Spleen (tissue), 11 donors: ENCODE measurements at regions not wholly inside any gene's neighbourhood (a gene's known extent, or its start where the extent isn't known, plus 50 kb on each side); places are given as distances from the start of the nearest gene placed in this dataset.

Source experiments
- DNase-seq: peaks from one replicate; pipeline ENCODE4 v3.0.0-alpha.2; 2020
- H3K27ac ChIP-seq, 8 donors: fragments of 200-600 bp; sonication (generic) in 7 of 8; 1 replicate in 4 of 8; 2 replicates in 4 of 8; pipeline versions ENCODE4 v1.5.0 to v1.8.0; 2016 to 2021; ENCODE audit warnings: inconsistent platforms in 4 of 8, mild to moderate bottlenecking in 4 of 8, moderate library complexity in 1 of 8
- H3K27me3 ChIP-seq, 7 donors: fragments of 200-600 bp; sonication (generic) in 6 of 7; replicated peaks in 1 of 7; 1 replicate in 4 of 7; 2 replicates in 3 of 7; pipeline versions ENCODE4 v1.5.0 to v1.8.0; 2016 to 2021; ENCODE audit warnings: inconsistent platforms in 3 of 7, mild to moderate bottlenecking in 1 of 7
- H3K36me3 ChIP-seq, 6 donors: fragments of 200-600 bp; sonication (generic) in 5 of 6; 1 replicate in 4 of 6; 2 replicates in 2 of 6; pipeline versions ENCODE4 v1.5.0 to v1.8.0; 2016 to 2021; ENCODE audit warnings: inconsistent platforms in 2 of 6
- H3K4me1 ChIP-seq, 6 donors: fragments of 200-600 bp; sonication (generic) in 5 of 6; 1 replicate in 3 of 6; 2 replicates in 3 of 6; pipeline versions ENCODE4 v1.5.0 to v1.8.0; 2016 to 2021; ENCODE audit warnings: inconsistent platforms in 3 of 6
- H3K4me3 ChIP-seq, 8 donors: fragments of 200-600 bp; sonication (generic) in 7 of 8; 1 replicate in 4 of 8; 2 replicates in 4 of 8; pipeline versions ENCODE4 v1.5.0 to v1.8.0; 2016 to 2021; ENCODE audit warnings: inconsistent platforms in 4 of 8, mild to moderate bottlenecking in 4 of 8, moderate library complexity in 2 of 8
- H3K9me3 ChIP-seq, 8 donors: fragments of 200-600 bp; sonication (generic) in 7 of 8; 1 replicate in 4 of 8; 2 replicates in 4 of 8; pipeline versions ENCODE4 v1.5.0 to v1.8.0; 2016 to 2021; ENCODE audit warnings: inconsistent platforms in 4 of 8
- POLR2A ChIP-seq, 3 donors: fragments of 450-650 bp; IDR thresholded peaks; one replicate each; pipeline ENCODE4 v1.5.1; 2017; ENCODE audit warnings: antibody characterized with exemption in 3 of 3, mild to moderate bottlenecking in 1 of 3
- POLR2AphosphoS5 ChIP-seq, 3 donors: sonication (generic); formaldehyde crosslinking; IDR thresholded peaks; one replicate each; pipeline ENCODE4 v1.5.1; 2017; ENCODE audit warnings: antibody characterized with exemption in 3 of 3
- WGBS, 5 donors: extraction: QIAGEN DNeasy Blood & Tissue Kit in 3 of 5; methylation state at CpG; one replicate each; pipeline versions ENCODE4 v1.1.5 to v1.1.7; 2013 to 2018; 5-methylcytosine and 5-hydroxymethylcytosine counted together
- intact Hi-C: fragments of 100-400 bp; cut with DNase I; formaldehyde crosslinking; loops from one replicate; pipeline ENCODE4 v1.15.0; 2023; ENCODE audit warnings: low total_unique reads
- TF ChIP-seq, protein P1 (sequence below), 11 experiments: fragments of 200-600 bp in 7 of 11; fragments of 450-650 bp in 4 of 11; sonication (generic) in 4 of 11; IDR thresholded peaks in 8 of 11; conservative IDR thresholded peaks in 3 of 11; 1 replicate in 7 of 11; 2 replicates in 4 of 11; pipeline versions ENCODE4 v1.4.0 to v1.8.0; 2016 to 2021; ENCODE audit warnings: antibody characterized with exemption in 11 of 11, inconsistent platforms in 4 of 11, mild to moderate bottlenecking in 1 of 11
- donor health status: healthy with polysubstance abuse.
- donor health status: DM: no; HTN: no; CAD: no; lungs with moderate emphysema.
- donor health status: DM: no; HTN: no; CAD: no.
- donor health status: Bipolar disorder and iron deficiency.
- donor health status: healthy.
- donor health status: DM: no; HTN: no; CAD: no.
- donor health status: DM: yes; HTN: yes; CAD: no.

GRCh38 chr1:214106375-214106774 lies 118.6 kb downstream of the PROX1 start:
- WGBS, 5 donors, result 83 to 86% (median 84%) methylated on average over 9 of the region's 9 CpGs
- DNase-seq, result no peak
- Histone ChIP-seq H3K27ac (peak overlapping the region in 5 of 8 donors; percentile 69 to 89 (median 81)), H3K9me3 (peaks cover 0 to 10% (median 0%) of the 10 kb centered on the region in 8 donors), H3K4me3 (no peak overlapping the region), H3K4me1 (peaks cover 0 to 39% (median 2%) of the 10 kb centered on the region in 6 donors), H3K27me3 (peaks cover 0 to 11% (median 0%) of the 10 kb centered on the region in 7 donors), H3K36me3 (no peaks in the 10 kb centered on the region)
- TF ChIP-seq, protein P1, sequence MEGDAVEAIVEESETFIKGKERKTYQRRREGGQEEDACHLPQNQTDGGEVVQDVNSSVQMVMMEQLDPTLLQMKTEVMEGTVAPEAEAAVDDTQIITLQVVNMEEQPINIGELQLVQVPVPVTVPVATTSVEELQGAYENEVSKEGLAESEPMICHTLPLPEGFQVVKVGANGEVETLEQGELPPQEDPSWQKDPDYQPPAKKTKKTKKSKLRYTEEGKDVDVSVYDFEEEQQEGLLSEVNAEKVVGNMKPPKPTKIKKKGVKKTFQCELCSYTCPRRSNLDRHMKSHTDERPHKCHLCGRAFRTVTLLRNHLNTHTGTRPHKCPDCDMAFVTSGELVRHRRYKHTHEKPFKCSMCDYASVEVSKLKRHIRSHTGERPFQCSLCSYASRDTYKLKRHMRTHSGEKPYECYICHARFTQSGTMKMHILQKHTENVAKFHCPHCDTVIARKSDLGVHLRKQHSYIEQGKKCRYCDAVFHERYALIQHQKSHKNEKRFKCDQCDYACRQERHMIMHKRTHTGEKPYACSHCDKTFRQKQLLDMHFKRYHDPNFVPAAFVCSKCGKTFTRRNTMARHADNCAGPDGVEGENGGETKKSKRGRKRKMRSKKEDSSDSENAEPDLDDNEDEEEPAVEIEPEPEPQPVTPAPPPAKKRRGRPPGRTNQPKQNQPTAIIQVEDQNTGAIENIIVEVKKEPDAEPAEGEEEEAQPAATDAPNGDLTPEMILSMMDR (IDR thresholded peaks at IDR 0.05 in 8 of 11, conservative IDR thresholded peaks at IDR 0.05 in 3 of 11), result no peak
- TF ChIP-seq POLR2AphosphoS5 (IDR thresholded peaks at IDR 0.05) (no peak), POLR2A (IDR thresholded peaks at IDR 0.05) (no peak)
- intact Hi-C loops, result no loop called here

DNA sequence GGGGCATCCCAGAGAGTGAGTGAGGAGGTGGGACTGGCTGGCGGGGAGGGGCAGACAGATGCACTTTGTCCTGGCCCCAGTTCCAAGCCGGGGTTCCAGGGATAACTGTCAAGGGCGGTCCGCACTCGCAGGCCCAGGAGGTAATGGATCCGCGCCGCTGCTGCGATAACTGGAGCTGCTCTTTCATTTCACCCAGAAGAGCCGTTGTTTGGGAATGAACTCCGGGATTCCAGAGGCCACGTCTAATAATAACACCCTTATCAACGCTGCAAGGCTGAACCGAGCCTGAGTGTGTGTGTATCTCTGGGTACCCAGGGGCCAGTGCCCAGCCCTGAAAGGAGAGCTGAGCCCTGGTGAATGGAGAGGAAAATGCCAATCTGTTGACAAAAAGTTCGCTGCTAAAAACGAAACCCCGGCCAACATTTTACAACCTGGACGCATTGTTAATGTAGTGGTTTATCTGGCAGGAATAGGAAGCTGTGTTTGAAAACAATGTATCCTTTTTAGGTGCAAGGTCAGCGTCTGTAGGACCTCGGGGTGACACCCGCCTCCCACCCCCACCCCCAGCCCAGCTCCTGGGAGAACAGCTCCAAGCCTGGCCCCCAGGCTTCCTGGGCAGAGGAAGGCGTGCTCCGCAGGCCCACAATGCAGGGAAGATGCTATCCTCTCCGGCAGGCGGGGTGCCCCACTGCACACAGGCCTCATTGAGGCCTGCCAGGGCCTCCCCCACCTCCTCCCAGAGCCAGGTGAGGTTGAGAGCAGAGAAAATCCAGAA lies 119.7 kb downstream of the PROX1 start:
- TF ChIP-seq, protein P1 (IDR thresholded peaks at IDR 0.05 in 8 of 11, conservative IDR thresholded peaks at IDR 0.05 in 3 of 11), result no peak
- peak in 2 of 3 donors; percentile 5 to 46 for TF ChIP-seq POLR2AphosphoS5 (IDR thresholded peaks at IDR 0.05)
- peaks cover 0 to 11% (median 0%) of the 10 kb centered on the region in 7 donors for H3K27me3 ChIP-seq
- H3K4me3 ChIP-seq, result peak overlapping the region in 2 of 8 donors; percentile 22 to 41
- H3K4me1 ChIP-seq, result peaks cover 0 to 41% (median 2%) of the 10 kb centered on the region in 6 donors
- peak; percentile 77 for DNase-seq
- no peaks in the 10 kb centered on the region for H3K36me3 ChIP-seq
- 33 to 38% (median 36%) methylated on average over 19 to 25 of the region's 25 CpGs for WGBS, 5 donors
- intact Hi-C loops, result no loop called here
- peaks cover 0 to 10% (median 0%) of the 10 kb centered on the region in 8 donors for H3K9me3 ChIP-seq
- peak overlapping the region; percentile 20 to 89 (median 70) for H3K27ac ChIP-seq

DNA sequence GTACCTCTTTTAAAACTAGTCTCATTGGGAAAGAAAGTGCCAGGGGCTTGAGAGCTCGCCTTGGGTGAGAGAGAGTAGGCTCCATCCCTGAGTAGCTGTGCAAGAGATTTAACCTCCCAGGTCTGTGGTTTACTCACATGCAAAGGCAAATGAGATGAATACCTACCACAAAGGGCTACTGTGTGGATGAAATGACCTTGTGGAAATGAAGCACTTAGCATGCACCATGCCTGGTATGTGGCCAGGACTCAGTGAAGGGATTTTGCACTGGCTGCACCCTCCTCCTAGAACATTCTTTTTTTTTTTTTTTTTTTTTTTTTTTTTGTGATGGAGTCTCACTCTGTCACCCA lies 120.3 kb downstream of the PROX1 start:
- DNase-seq, result no peak
- H3K27ac ChIP-seq, result peak overlapping the region in 7 of 8 donors; percentile 62 to 89 (median 71)
- H3K4me3 ChIP-seq, result peak overlapping the region in 2 of 8 donors; percentile 22 to 41
- TF ChIP-seq POLR2A (IDR thresholded peaks at IDR 0.05), result no peak
- no peak for TF ChIP-seq POLR2AphosphoS5 (IDR thresholded peaks at IDR 0.05)
- TF ChIP-seq, protein P1 (IDR thresholded peaks at IDR 0.05 in 8 of 11, conservative IDR thresholded peaks at IDR 0.05 in 3 of 11), result no peak
- WGBS, 5 donors, result 60 to 92% (median 89%) methylated on average over 1 of the region's 1 CpG
- peaks cover 0 to 37% (median 2%) of the 10 kb centered on the region in 6 donors for H3K4me1 ChIP-seq
- peaks cover 0 to 10% (median 0%) of the 10 kb centered on the region in 8 donors for H3K9me3 ChIP-seq
- peaks cover 0 to 11% (median 0%) of the 10 kb centered on the region in 7 donors for H3K27me3 ChIP-seq
- no peaks in the 10 kb centered on the region for H3K36me3 ChIP-seq
- intact Hi-C loops, result no loop called here

GRCh38 chr1:214111796-214112195 lies 124.0 kb downstream of the PROX1 start:
- Histone ChIP-seq H3K4me3 (peak overlapping the region in 5 of 8 donors; percentile 3 to 53 (median 29)), H3K36me3 (no peaks in the 10 kb centered on the region), H3K27me3 (peaks cover 0 to 11% (median 0%) of the 10 kb centered on the region in 7 donors), H3K27ac (peak overlapping the region in 7 of 8 donors; percentile 65 to 89 (median 73)), H3K9me3 (peaks cover 0 to 5% (median 2%) of the 10 kb centered on the region in 8 donors), H3K4me1 (peaks cover 0 to 31% (median 2%) of the 10 kb centered on the region in 6 donors)
- intact Hi-C loops, result no loop called here
- peak; percentile 72 for DNase-seq
- WGBS, 5 donors, result 72 to 83% (median 77%) methylated on average over 9 of the region's 9 CpGs
- peak; percentile 18 to 60 (median 23) for TF ChIP-seq POLR2AphosphoS5 (IDR thresholded peaks at IDR 0.05)
- no peak for TF ChIP-seq POLR2A (IDR thresholded peaks at IDR 0.05)
- TF ChIP-seq, protein P1 (IDR thresholded peaks at IDR 0.05 in 8 of 11, conservative IDR thresholded peaks at IDR 0.05 in 3 of 11), result no peak
